H9 (cell line): ENCODE measurements at regions not wholly inside any gene's neighbourhood (a gene's known extent, or its start where the extent isn't known, plus 50 kb on each side); places are given as distances from the start of the nearest gene placed in this dataset.

Experiments
- DNase-seq: peaks from one replicate; pipeline ENCODE4 v3.0.0-alpha.2; 2017
- H2AFZ ChIP-seq: one replicate; pipeline ENCODE4 v1.6.1; 2013; ENCODE audit warnings: mild to moderate bottlenecking, low read length, control low read depth, moderate library complexity
- H2AK5ac ChIP-seq: 2 replicates; pipeline ENCODE4 v1.6.1; 2013; ENCODE audit warnings: low read length, control low read depth, mixed read lengths; ENCODE audit not compliant: insufficient read length
- H2BK120ac ChIP-seq: one replicate; pipeline ENCODE4 v1.6.1; 2013; ENCODE audit warnings: low read depth, mild to moderate bottlenecking, low read length, control low read depth, inconsistent platforms; ENCODE audit not compliant: poor library complexity, severe bottlenecking
- H2BK12ac ChIP-seq: 2 replicates; pipeline ENCODE4 v1.6.1; 2013; ENCODE audit warnings: low read length, control low read depth, mixed read lengths, low read depth; ENCODE audit not compliant: insufficient read length
- H2BK15ac ChIP-seq: 2 replicates; pipeline ENCODE4 v1.6.1; 2013; ENCODE audit warnings: low read depth, low read length, control low read depth
- H2BK20ac ChIP-seq: one replicate; pipeline ENCODE4 v1.6.1; 2013; ENCODE audit warnings: low read depth, mild to moderate bottlenecking, low read length, control low read depth, inconsistent platforms; ENCODE audit not compliant: poor library complexity, severe bottlenecking
- H2BK5ac ChIP-seq: 2 replicates; pipeline ENCODE4 v1.6.1; 2013; ENCODE audit warnings: low read length, control low read depth, mixed read lengths; ENCODE audit not compliant: insufficient read length
- H3K14ac ChIP-seq: 2 replicates; pipeline ENCODE4 v1.6.1; 2013; ENCODE audit warnings: low read length, control low read depth; ENCODE audit not compliant: insufficient read depth
- H3K18ac ChIP-seq: 2 replicates; pipeline ENCODE4 v1.6.1; 2013; ENCODE audit warnings: low read depth, mild to moderate bottlenecking, mixed read lengths, low read length, control low read depth; ENCODE audit not compliant: insufficient read length
- H3K23ac ChIP-seq: 2 replicates; pipeline ENCODE4 v1.6.1; 2013; ENCODE audit warnings: low read length, control low read depth, mixed read lengths, low read depth; ENCODE audit not compliant: insufficient read length
- H3K23me2 ChIP-seq: 2 replicates; pipeline ENCODE4 v1.6.1; 2013; ENCODE audit warnings: low read depth, mild to moderate bottlenecking, mixed read lengths, low read length, control low read depth; ENCODE audit not compliant: insufficient read length, poor library complexity, severe bottlenecking
- H3K27ac ChIP-seq: 2 replicates; pipeline ENCODE4 v1.5.1; 2013; ENCODE audit warnings: low read length, control low read depth, mixed read lengths, low read depth; ENCODE audit not compliant: insufficient read length
- H3K27me3 ChIP-seq: 2 replicates; pipeline ENCODE4 v1.6.1; 2013; ENCODE audit warnings: low read length, control low read depth, inconsistent platforms; ENCODE audit not compliant: insufficient read depth
- H3K4ac ChIP-seq: 2 replicates; pipeline ENCODE4 v1.6.1; 2013; ENCODE audit warnings: low read depth, mild to moderate bottlenecking, control low read depth, inconsistent platforms, low read length, moderate library complexity
- H3K4me1 ChIP-seq: 2 replicates; pipeline ENCODE4 v1.6.1; 2013; ENCODE audit warnings: low read length, control low read depth, inconsistent platforms; ENCODE audit not compliant: insufficient read depth
- H3K4me2 ChIP-seq: 2 replicates; pipeline ENCODE4 v1.6.1; 2013; ENCODE audit warnings: low read length, control low read depth, mixed read lengths; ENCODE audit not compliant: insufficient read length, insufficient read depth
- H3K56ac ChIP-seq: 2 replicates; pipeline ENCODE4 v1.6.1; 2013; ENCODE audit warnings: low read depth, mild to moderate bottlenecking, mixed read lengths, low read length, control low read depth; ENCODE audit not compliant: insufficient read length
- H3K79me1 ChIP-seq: 2 replicates; pipeline ENCODE4 v1.6.1; 2013; ENCODE audit warnings: low read depth, mild to moderate bottlenecking, moderate library complexity, low read length, control low read depth, inconsistent platforms; ENCODE audit not compliant: insufficient read depth, poor library complexity, severe bottlenecking
- H3K79me2 ChIP-seq: 2 replicates; pipeline ENCODE4 v1.6.1; 2013; ENCODE audit warnings: low read length, control low read depth, inconsistent platforms; ENCODE audit not compliant: insufficient read depth
- H3K9ac ChIP-seq: 2 replicates; pipeline ENCODE4 v1.6.1; 2013; ENCODE audit warnings: low read length, control low read depth, mixed read lengths; ENCODE audit not compliant: insufficient read length; ENCODE audit errors: extremely low read depth
- H3K9me3 ChIP-seq: one replicate; pipeline ENCODE4 v1.6.1; 2013; ENCODE audit warnings: low read depth, low read length, inconsistent platforms; ENCODE audit not compliant: control insufficient read depth
- H3T11ph ChIP-seq: one replicate; pipeline ENCODE4 v1.6.1; 2013; ENCODE audit warnings: mild to moderate bottlenecking, low read length, control low read depth, inconsistent platforms
- H4K20me1 ChIP-seq: one replicate; pipeline ENCODE4 v1.6.1; 2013; ENCODE audit not compliant: control insufficient read depth, insufficient read length, insufficient read depth
- H4K5ac ChIP-seq: 2 replicates; pipeline ENCODE4 v1.6.1; 2013; ENCODE audit warnings: low read depth, mild to moderate bottlenecking, mixed read lengths, low read length, control low read depth; ENCODE audit not compliant: insufficient read length
- H4K8ac ChIP-seq: replicated peaks from 2 replicates; pipeline ENCODE4 v1.6.1; 2013; ENCODE audit warnings: low read length, control low read depth, mixed read lengths, low read depth; ENCODE audit not compliant: insufficient read length
- H4K91ac ChIP-seq: 2 replicates; pipeline ENCODE4 v1.6.1; 2013; ENCODE audit warnings: low read depth, mild to moderate bottlenecking, moderate library complexity, mixed read lengths, low read length, control low read depth; ENCODE audit not compliant: insufficient read length
- H3K27ac Mint-ChIP-seq, 3 experiments: 2 replicates in 2 of 3; 3 replicates in 1 of 3; pipeline ENCODE4 v1.8.0; 2020 to 2021; ENCODE audit warnings: mixed read lengths in 3 of 3, mild to moderate bottlenecking in 1 of 3, moderate library complexity in 1 of 3
- H3K27me3 Mint-ChIP-seq: 2 replicates; pipeline ENCODE4 v1.8.0; 2021; ENCODE audit warnings: low read depth, mild to moderate bottlenecking, moderate library complexity, mixed read lengths
- H3K36me3 Mint-ChIP-seq, 3 experiments: 2 replicates in 2 of 3; 3 replicates in 1 of 3; pipeline ENCODE4 v1.8.0; 2020 to 2021; ENCODE audit warnings: low read depth in 3 of 3, mixed read lengths in 3 of 3; ENCODE audit not compliant: insufficient read depth in 1 of 3
- H3K4me1 Mint-ChIP-seq, 2 experiments: 2 replicates each; pipeline ENCODE4 v1.8.0; 2020; ENCODE audit warnings: mixed read lengths in 2 of 2
- H3K4me3 Mint-ChIP-seq, 2 experiments: 2 replicates in 1 of 2; 3 replicates in 1 of 2; pipeline ENCODE4 v1.8.0; 2020 to 2021; ENCODE audit warnings: mild to moderate bottlenecking in 2 of 2, mixed read lengths in 2 of 2, moderate library complexity in 1 of 2
- H3K9me3 Mint-ChIP-seq, 2 experiments: 2 replicates in 1 of 2; 3 replicates in 1 of 2; pipeline ENCODE4 v1.8.0; 2020; ENCODE audit warnings: mild to moderate bottlenecking in 2 of 2, mixed read lengths in 2 of 2, moderate library complexity in 1 of 2
- CTCF ChIP-seq: fragments of 200-600 bp; sonication (generic); conservative IDR thresholded peaks from 3 replicates; pipeline ENCODE4 v1.8.0; 2021; ENCODE audit warnings: antibody characterized with exemption, mild to moderate bottlenecking
- WGBS: extraction: QIAGEN DNeasy Blood & Tissue Kit; methylation state at CpG from one replicate; pipeline ENCODE4 v1.1.7; 2013; ENCODE audit warnings: missing lambda C conversion rate, low lambda C conversion rate, mixed read lengths; ENCODE audit not compliant: insufficient read length; ENCODE audit errors: extremely low coverage; 5-methylcytosine and 5-hydroxymethylcytosine counted together

- no peak for DNase-seq
- no peak for TF ChIP-seq CTCF
- Histone ChIP-seq H2BK120ac (no peak overlapping the region), H3K4me2 (no peak overlapping the region), H3K14ac (no peak overlapping the region), H3K56ac (no peak overlapping the region), H4K5ac (no peak overlapping the region), H2BK5ac (no peak overlapping the region), H2BK20ac (no peak overlapping the region), H3K9me3 (no peaks in the 10 kb centered on the region), H4K91ac (no peak overlapping the region), H3K4me1 (no peaks in the 10 kb centered on the region), H2AK5ac (no peak overlapping the region), H3K18ac (no peak overlapping the region), H3K23ac (no peak overlapping the region), H3K27ac (no peak overlapping the region), H4K8ac (no peak overlapping the region), H3T11ph (no peak overlapping the region), H3K27me3 (no peaks in the 10 kb centered on the region), H2BK12ac (no peak overlapping the region), H3K4ac (no peak overlapping the region), H3K23me2 (no peaks in the 10 kb centered on the region), H3K9ac (no peak overlapping the region), H4K20me1 (no peaks in the 10 kb centered on the region), H2AFZ (no peak overlapping the region), H3K79me1 (no peaks in the 10 kb centered on the region), H2BK15ac (no peak overlapping the region), H3K79me2 (no peaks in the 10 kb centered on the region)
- Mint-ChIP-seq H3K4me1 (peaks cover 8 to 28% of the 10 kb centered on the region in 2 experiments), H3K27me3 (no peaks in the 10 kb centered on the region), H3K36me3 (no peaks in the 10 kb centered on the region), H3K9me3 (no peaks in the 10 kb centered on the region), H3K27ac (0 out of 7 replicates have a peak overlapping the region, but pooled peaks of 1 of the 3 experiments have one; percentile 2), H3K4me3 (no peak overlapping the region)
- no CpG with 5 or more reads among the region's 3 CpGs for WGBS
These were observed 545.9 kb downstream of the IGSF11 start for GRCh38 chr3:118488732-118489131.
